CD4-positive, alpha-beta T cell treated with Interleukin-1 beta for 1 hour (primary cell): ENCODE measurements at regions not wholly inside any gene's neighbourhood (a gene's known extent, or its start where the extent isn't known, plus 50 kb on each side); places are given as distances from the start of the nearest gene placed in this dataset.
A peak's percentile ranks its signal among the peaks of the same experiment; 100 is the strongest.
"Not testable (repeated sequence)": the region's sequence is repeated elsewhere in the genome, so short reads cannot be mapped to it uniquely, and the experiment has no call there.

ENCODE experiments used
- DNase-seq, 2 donors: peaks; one replicate each; pipeline ENCODE4 v3.0.0-alpha.2; 2020 to 2022

- DNase-seq = no peak
Measured at GRCh38 chr12:45490232-45490881, 239.1 kb upstream of the ARID2 start.

- no peak for DNase-seq
Measured at GRCh38 chr12:45494279-45494678, 235.2 kb upstream of the ARID2 start.

GRCh38 chr12:45498645-45499044 lies 230.9 kb upstream of the ARID2 start:
- DNase-seq = no peak

- DNase-seq = no peak
Measured at GRCh38 chr12:45502481-45503128, 226.9 kb upstream of the ARID2 start.

GRCh38 chr12:45503899-45504298 lies 225.6 kb upstream of the ARID2 start:
- DNase-seq = no peak

- DNase-seq = no peak
Measured at GRCh38 chr12:45504316-45505010, 225.0 kb upstream of the ARID2 start.

- peak in 1 of 2 donors; percentile 23 for DNase-seq
Measured at GRCh38 chr12:45509187-45509586, 220.3 kb upstream of the ARID2 start.

GRCh38 chr12:45509621-45510020 lies 219.9 kb upstream of the ARID2 start:
- DNase-seq = no peak

GRCh38 chr12:45517381-45517780 lies 212.1 kb upstream of the ARID2 start:
- DNase-seq = no peak

- peak; percentile 52 to 71 for DNase-seq
Measured at GRCh38 chr12:45518291-45519235, 210.9 kb upstream of the ARID2 start.

GRCh38 chr12:45522227-45522626 lies 207.3 kb upstream of the ARID2 start:
- no peak for DNase-seq

- not testable (repeated sequence) for DNase-seq
Measured at GRCh38 chr12:45526823-45527222, 202.7 kb upstream of the ARID2 start.

- no peak for DNase-seq
Measured at GRCh38 chr12:45532113-45532512, 197.4 kb upstream of the ARID2 start.

GRCh38 chr12:45535610-45536180 lies 193.8 kb upstream of the ARID2 start:
- DNase-seq = no peak

- no peak for DNase-seq
Measured at GRCh38 chr12:45536284-45536683, 193.2 kb upstream of the ARID2 start.

GRCh38 chr12:45540661-45541341 lies 188.7 kb upstream of the ARID2 start:
- DNase-seq = no peak

GRCh38 chr12:45543887-45544286 lies 185.6 kb upstream of the ARID2 start:
- DNase-seq = peak; percentile 63 to 79

GRCh38 chr12:45546545-45546944 lies 183.0 kb upstream of the ARID2 start:
- DNase-seq = no peak

GRCh38 chr12:45547132-45547531 lies 182.4 kb upstream of the ARID2 start:
- no peak for DNase-seq

GRCh38 chr12:45547822-45548221 lies 181.7 kb upstream of the ARID2 start:
- no peak for DNase-seq

- DNase-seq = no peak
Measured at GRCh38 chr12:45548426-45548825, 181.1 kb upstream of the ARID2 start.

GRCh38 chr12:45549337-45549902 lies 180.1 kb upstream of the ARID2 start:
- no peak for DNase-seq
